ENCODE measurements at regions not wholly inside any gene's neighbourhood (a gene's known extent, or its start where the extent isn't known, plus 50 kb on each side); places are given as distances from the start of the nearest gene placed in this dataset.
"Not testable (repeated sequence)": the region's sequence is repeated elsewhere in the genome, so short reads cannot be mapped to it uniquely, and the experiment has no call there.

- H3K27me3 ChIP-seq (ENCODE audit: control insufficient read depth, insufficient read depth, low read length) = no peaks in the 10 kb centered on the region
- H3K4me3 ChIP-seq (ENCODE audit: low read depth, low read length) = no peak overlapping the region
- H2AFZ ChIP-seq = no peak overlapping the region
- H3K79me2 ChIP-seq = no peaks in the 10 kb centered on the region
- no peaks in the 10 kb centered on the region for H3K36me3 ChIP-seq (ENCODE audit: control insufficient read depth, insufficient read depth, low read length)
- H3K27ac ChIP-seq = no peak overlapping the region
- H3K9me3 ChIP-seq (ENCODE audit: control insufficient read depth, low read length) = no peaks in the 10 kb centered on the region
- no peak overlapping the region for H3K9ac ChIP-seq
- no peaks in the 10 kb centered on the region for H3K4me1 ChIP-seq
- no peak for TF ChIP-seq CTCF (IDR thresholded peaks at IDR 0.05)
- no peak overlapping the region for H3K4me2 ChIP-seq (ENCODE audit: low read length)
Observed at GRCh38 chr4:162977788-162978187, 188.9 kb downstream of the NAF1 start.

- H3K4me2 ChIP-seq (ENCODE audit: low read length) = no peak overlapping the region
- H3K36me3 ChIP-seq (ENCODE audit: control insufficient read depth, insufficient read depth, low read length) = no peaks in the 10 kb centered on the region
- no peaks in the 10 kb centered on the region for H3K79me2 ChIP-seq
- H3K27ac ChIP-seq = no peak overlapping the region
- H3K4me1 ChIP-seq = no peaks in the 10 kb centered on the region
- no peak overlapping the region for H3K4me3 ChIP-seq (ENCODE audit: low read depth, low read length)
- no peak for TF ChIP-seq CTCF (IDR thresholded peaks at IDR 0.05)
- no peaks in the 10 kb centered on the region for H3K27me3 ChIP-seq (ENCODE audit: control insufficient read depth, insufficient read depth, low read length)
- no peak overlapping the region for H3K9ac ChIP-seq
- H3K9me3 ChIP-seq (ENCODE audit: control insufficient read depth, low read length) = no peaks in the 10 kb centered on the region
- H2AFZ ChIP-seq = no peak overlapping the region
Observed at GRCh38 chr4:162972661-162973330, 193.9 kb downstream of the NAF1 start.

- H3K36me3 ChIP-seq (ENCODE audit: control insufficient read depth, insufficient read depth, low read length) = no peaks in the 10 kb centered on the region
- H3K4me1 ChIP-seq = no peaks in the 10 kb centered on the region
- no peak overlapping the region for H2AFZ ChIP-seq
- no peak overlapping the region for H3K9ac ChIP-seq
- H3K4me3 ChIP-seq (ENCODE audit: low read depth, low read length) = no peak overlapping the region
- H3K9me3 ChIP-seq (ENCODE audit: control insufficient read depth, low read length) = no peaks in the 10 kb centered on the region
- H3K27me3 ChIP-seq (ENCODE audit: control insufficient read depth, insufficient read depth, low read length) = no peaks in the 10 kb centered on the region
- TF ChIP-seq CTCF (IDR thresholded peaks at IDR 0.05) = no peak
- no peak overlapping the region for H3K4me2 ChIP-seq (ENCODE audit: low read length)
- H3K27ac ChIP-seq = no peak overlapping the region
- H3K79me2 ChIP-seq = no peaks in the 10 kb centered on the region
Observed at GRCh38 chr4:162969194-162969593, 197.5 kb downstream of the NAF1 start.

GRCh38 chr4:162965978-162966377, 200.7 kb downstream of the NAF1 start:
- not testable (repeated sequence) for H3K27ac ChIP-seq; H3K79me2 ChIP-seq; H3K27me3 ChIP-seq (ENCODE audit: control insufficient read depth, insufficient read depth, low read length); H3K9ac ChIP-seq; H3K4me2 ChIP-seq (ENCODE audit: low read length); H3K4me3 ChIP-seq (ENCODE audit: low read depth, low read length); H2AFZ ChIP-seq; H3K4me1 ChIP-seq; H3K9me3 ChIP-seq (ENCODE audit: control insufficient read depth, low read length); H3K36me3 ChIP-seq (ENCODE audit: control insufficient read depth, insufficient read depth, low read length)

- Histone ChIP-seq H3K4me3 (ENCODE audit: low read depth, low read length) (no peak overlapping the region), H3K9ac (no peak overlapping the region), H2AFZ (no peak overlapping the region), H3K4me1 (no peaks in the 10 kb centered on the region), H3K79me2 (no peaks in the 10 kb centered on the region), H3K27ac (no peak overlapping the region), H3K36me3 (ENCODE audit: control insufficient read depth, insufficient read depth, low read length) (no peaks in the 10 kb centered on the region), H3K9me3 (ENCODE audit: control insufficient read depth, low read length) (no peaks in the 10 kb centered on the region), H3K4me2 (ENCODE audit: low read length) (no peak overlapping the region), H3K27me3 (ENCODE audit: control insufficient read depth, insufficient read depth, low read length) (no peaks in the 10 kb centered on the region)
- TF ChIP-seq CTCF (IDR thresholded peaks at IDR 0.05) = no peak
Observed at GRCh38 chr4:162959046-162959445, 207.6 kb downstream of the NAF1 start.

Data from parathyroid adenoma (tissue), 2 donors.